ENCODE measurements at regions not wholly inside any gene's neighbourhood (a gene's known extent, or its start where the extent isn't known, plus 50 kb on each side); places are given as distances from the start of the nearest gene placed in this dataset.

DNA sequence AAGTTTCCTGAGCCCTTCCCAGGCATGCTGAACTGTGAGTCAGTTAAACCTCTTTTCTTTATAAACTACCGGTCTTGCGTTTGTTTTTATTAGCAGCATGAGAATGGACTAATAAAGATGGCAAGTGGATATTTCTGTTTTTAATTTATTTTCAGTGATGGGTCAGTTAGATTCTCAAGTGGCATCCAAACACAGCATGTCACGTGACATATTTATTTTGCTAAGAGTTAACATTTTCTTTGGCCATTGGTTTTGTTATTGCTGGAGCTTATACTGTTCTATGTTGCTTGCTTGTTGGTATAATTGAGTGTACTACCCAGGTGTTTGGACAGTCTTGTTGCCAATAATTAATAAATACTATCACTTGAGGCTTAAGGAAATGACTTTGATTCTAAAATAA lies 181.7 kb upstream of the MALRD1 start:
- Histone ChIP-seq H3K4me3 (ENCODE audit: low read depth, low read length) (no peak overlapping the region), H3K36me3 (ENCODE audit: control insufficient read depth, insufficient read depth, low read length) (no peaks in the 10 kb centered on the region), H3K27me3 (ENCODE audit: control insufficient read depth, insufficient read depth, low read length) (no peaks in the 10 kb centered on the region)
- FAIRE-seq (no peak), DNase-seq (ENCODE audit: low read depth) (no peak)
- TF ChIP-seq, protein P1, sequence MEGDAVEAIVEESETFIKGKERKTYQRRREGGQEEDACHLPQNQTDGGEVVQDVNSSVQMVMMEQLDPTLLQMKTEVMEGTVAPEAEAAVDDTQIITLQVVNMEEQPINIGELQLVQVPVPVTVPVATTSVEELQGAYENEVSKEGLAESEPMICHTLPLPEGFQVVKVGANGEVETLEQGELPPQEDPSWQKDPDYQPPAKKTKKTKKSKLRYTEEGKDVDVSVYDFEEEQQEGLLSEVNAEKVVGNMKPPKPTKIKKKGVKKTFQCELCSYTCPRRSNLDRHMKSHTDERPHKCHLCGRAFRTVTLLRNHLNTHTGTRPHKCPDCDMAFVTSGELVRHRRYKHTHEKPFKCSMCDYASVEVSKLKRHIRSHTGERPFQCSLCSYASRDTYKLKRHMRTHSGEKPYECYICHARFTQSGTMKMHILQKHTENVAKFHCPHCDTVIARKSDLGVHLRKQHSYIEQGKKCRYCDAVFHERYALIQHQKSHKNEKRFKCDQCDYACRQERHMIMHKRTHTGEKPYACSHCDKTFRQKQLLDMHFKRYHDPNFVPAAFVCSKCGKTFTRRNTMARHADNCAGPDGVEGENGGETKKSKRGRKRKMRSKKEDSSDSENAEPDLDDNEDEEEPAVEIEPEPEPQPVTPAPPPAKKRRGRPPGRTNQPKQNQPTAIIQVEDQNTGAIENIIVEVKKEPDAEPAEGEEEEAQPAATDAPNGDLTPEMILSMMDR (IDR thresholded peaks at IDR 0.05; ENCODE audit: insufficient read depth, low read length, severe bottlenecking), result no peak

DNA sequence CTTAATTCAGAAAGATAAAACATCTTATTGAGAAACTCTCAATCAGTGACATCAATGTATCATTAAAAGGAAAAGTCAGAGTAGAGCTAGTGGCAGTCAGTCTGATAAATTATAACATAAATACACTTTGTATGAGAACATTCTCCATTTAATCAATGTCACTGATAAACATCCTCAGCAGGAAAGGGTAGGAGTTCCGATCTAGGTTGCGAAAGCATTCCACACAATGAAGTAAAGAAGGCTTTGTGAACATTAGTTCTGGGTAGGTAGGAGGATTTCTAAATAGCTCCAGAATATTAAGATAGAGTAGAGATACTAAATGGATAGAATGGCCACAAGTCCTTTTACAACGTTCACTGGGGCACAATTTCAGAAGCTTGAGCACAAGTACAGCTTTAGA lies 179.7 kb upstream of the MALRD1 start:
- Histone ChIP-seq H3K36me3 (ENCODE audit: control insufficient read depth, insufficient read depth, low read length) (no peaks in the 10 kb centered on the region), H3K4me3 (ENCODE audit: low read depth, low read length) (no peak overlapping the region), H3K27me3 (ENCODE audit: control insufficient read depth, insufficient read depth, low read length) (no peaks in the 10 kb centered on the region)
- DNase-seq (ENCODE audit: low read depth) (no peak), FAIRE-seq (no peak)
- TF ChIP-seq, protein P1 (IDR thresholded peaks at IDR 0.05; ENCODE audit: insufficient read depth, low read length, severe bottlenecking), result no peak

DNA sequence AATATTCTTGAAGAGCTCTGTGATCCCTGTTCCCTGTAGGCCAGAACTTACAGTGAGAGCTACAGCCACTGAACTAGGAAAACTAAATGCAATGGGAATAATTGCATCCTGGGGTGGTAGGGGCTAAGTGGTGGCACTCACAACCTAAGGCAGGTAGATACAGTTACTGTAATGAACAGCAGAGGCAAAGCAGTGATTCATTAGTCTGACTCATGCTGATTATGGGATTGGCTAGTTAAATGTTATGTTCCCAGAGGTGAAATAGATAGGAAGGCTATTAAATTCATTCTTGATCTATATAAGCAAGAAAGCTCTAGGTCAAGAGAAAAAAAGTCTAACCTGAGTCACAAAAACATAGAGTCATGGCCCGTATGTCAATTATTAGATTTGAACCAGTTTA lies 173.1 kb upstream of the MALRD1 start:
- Histone ChIP-seq H3K27me3 (ENCODE audit: control insufficient read depth, insufficient read depth, low read length) (no peaks in the 10 kb centered on the region), H3K36me3 (ENCODE audit: control insufficient read depth, insufficient read depth, low read length) (no peaks in the 10 kb centered on the region), H3K4me3 (ENCODE audit: low read depth, low read length) (no peak overlapping the region)
- TF ChIP-seq, protein P1 (IDR thresholded peaks at IDR 0.05; ENCODE audit: insufficient read depth, low read length, severe bottlenecking), result no peak
- DNase-seq (ENCODE audit: low read depth), result peak; percentile 46
- FAIRE-seq, result no peak

DNA sequence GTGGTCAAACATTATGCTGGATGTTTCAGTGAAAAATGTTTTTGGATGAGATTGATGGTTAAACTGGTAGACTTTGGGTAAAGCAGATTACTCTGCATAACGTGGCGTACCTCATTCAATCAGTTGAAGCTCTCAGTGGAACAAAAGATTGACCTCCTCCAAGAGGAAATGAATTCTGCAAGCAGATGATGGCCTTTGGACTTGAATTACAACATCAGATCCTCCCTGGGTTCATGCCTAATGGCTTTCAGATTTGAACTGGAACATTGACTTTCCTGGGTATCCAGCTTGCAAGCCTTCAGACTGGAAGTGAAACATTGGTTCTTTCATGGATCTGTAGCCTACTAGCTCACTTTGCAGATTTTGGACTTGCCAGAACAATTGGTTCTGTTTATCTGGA lies 169.3 kb upstream of the MALRD1 start:
- TF ChIP-seq, protein P1 (IDR thresholded peaks at IDR 0.05; ENCODE audit: insufficient read depth, low read length, severe bottlenecking), result no peak
- no peak for DNase-seq (ENCODE audit: low read depth)
- Histone ChIP-seq H3K27me3 (ENCODE audit: control insufficient read depth, insufficient read depth, low read length) (no peaks in the 10 kb centered on the region), H3K36me3 (ENCODE audit: control insufficient read depth, insufficient read depth, low read length) (no peaks in the 10 kb centered on the region), H3K4me3 (ENCODE audit: low read depth, low read length) (no peak overlapping the region)
- FAIRE-seq, result no peak

DNA sequence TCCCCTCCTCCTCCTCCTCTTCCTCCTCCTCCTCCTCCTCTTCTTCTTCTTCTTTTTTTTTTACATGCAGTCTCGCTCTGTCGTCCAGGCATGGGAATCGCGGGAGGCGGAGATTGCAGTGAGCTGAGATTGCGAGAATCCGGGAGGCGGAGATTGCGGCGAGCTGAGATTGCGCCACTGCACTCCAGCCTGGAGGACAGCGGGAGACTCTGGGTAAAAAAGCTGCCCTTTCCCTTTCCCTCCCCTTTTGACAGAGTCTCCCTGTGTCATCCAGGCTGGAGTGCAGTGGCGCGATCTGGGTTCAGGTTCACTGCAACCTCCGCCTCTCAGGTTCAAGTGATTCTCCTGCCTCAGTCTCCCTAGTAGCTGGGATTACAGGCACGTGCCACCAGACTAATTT lies 168.1 kb upstream of the MALRD1 start:
- DNase-seq (ENCODE audit: low read depth), result no peak

DNA sequence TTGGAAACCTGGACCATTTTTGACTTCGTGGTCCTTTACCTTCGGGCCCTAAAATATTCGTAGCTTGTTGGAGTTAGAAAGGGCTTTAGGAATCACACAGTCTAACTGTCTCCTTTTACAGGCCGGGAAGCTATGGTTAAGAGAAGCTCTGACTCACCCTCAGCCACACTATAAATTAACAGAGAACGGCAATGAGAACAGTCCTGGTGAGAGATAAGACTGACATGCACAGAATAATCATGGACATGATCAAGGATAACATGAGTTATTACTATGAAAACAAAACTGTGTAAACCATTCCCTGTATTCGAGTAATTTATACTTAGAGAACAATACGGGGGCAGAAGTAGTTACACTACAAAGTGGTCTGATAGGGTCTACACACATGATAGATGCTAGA lies 162.5 kb upstream of the MALRD1 start:
- DNase-seq (ENCODE audit: low read depth), result no peak
- TF ChIP-seq, protein P1 (IDR thresholded peaks at IDR 0.05; ENCODE audit: insufficient read depth, low read length, severe bottlenecking), result no peak
- no peak for FAIRE-seq
- Histone ChIP-seq H3K27me3 (ENCODE audit: control insufficient read depth, insufficient read depth, low read length) (no peaks in the 10 kb centered on the region), H3K4me3 (ENCODE audit: low read depth, low read length) (no peak overlapping the region), H3K36me3 (ENCODE audit: control insufficient read depth, insufficient read depth, low read length) (no peaks in the 10 kb centered on the region)

More for the DNA sequence above, 168.1 kb upstream of the MALRD1 start:
- Histone ChIP-seq H3K27me3 (ENCODE audit: control insufficient read depth, insufficient read depth, low read length) (no peaks in the 10 kb centered on the region), H3K36me3 (ENCODE audit: control insufficient read depth, insufficient read depth, low read length) (no peaks in the 10 kb centered on the region), H3K4me3 (ENCODE audit: low read depth, low read length) (no peak overlapping the region)
- TF ChIP-seq, protein P1 (IDR thresholded peaks at IDR 0.05; ENCODE audit: insufficient read depth, low read length, severe bottlenecking), result no peak
- FAIRE-seq, result no peak
